ENCODE measurements at regions not wholly inside any gene's neighbourhood (a gene's known extent, or its start where the extent isn't known, plus 50 kb on each side); places are given as distances from the start of the nearest gene placed in this dataset.

DNA sequence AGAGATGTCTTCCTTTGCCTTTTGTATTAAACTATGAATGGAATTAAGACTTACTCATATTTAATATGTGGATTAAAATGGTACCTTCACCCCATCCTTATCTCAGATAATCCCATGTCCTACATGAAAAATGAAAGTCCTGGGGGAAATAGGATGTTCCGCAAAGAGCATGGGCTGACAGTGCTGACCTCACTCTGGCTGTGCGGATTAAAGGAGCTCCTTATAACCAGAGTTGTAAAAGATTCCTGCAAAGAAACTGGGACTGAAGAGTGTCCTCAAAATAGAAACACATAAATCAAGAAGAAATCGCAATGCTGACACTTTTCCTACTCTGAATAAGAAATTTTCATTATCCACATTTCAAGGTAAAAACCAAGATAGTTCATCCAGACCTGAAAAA lies 384.5 kb downstream of the LIG4 start:
- H3K4me3 Mint-ChIP-seq (ENCODE audit: unreplicated experiment) = no peak overlapping the region
- intact Hi-C loops (cut with micrococcal nuclease; ENCODE audit: unreplicated experiment) = loop anchor here (10.0 kb wide), 1 partner anchor 324 kb away; no protein-coding TSS in a partner anchor
- Histone ChIP-seq H3K36me3 (ENCODE audit: control insufficient read depth, insufficient read depth, low read length) (no peaks in the 10 kb centered on the region), H3K4me1 (no peaks in the 10 kb centered on the region), H3K27me3 (replicated peaks; ENCODE audit: control insufficient read depth, insufficient read depth, low read length) (no peaks in the 10 kb centered on the region), H3K4me3 (ENCODE audit: low read depth, low read length) (no peak overlapping the region), H3K9me3 (no peaks in the 10 kb centered on the region)
- no peak for DNase-seq
- H3K36me3 Mint-ChIP-seq (ENCODE audit: insufficient read depth, unreplicated experiment) = no peaks in the 10 kb centered on the region
- no peak for TF ChIP-seq CTCF (IDR thresholded peaks at IDR 0.05; ENCODE audit: insufficient read depth in 1 of 2, low read depth in 1 of 2, low read length in 1 of 2, severe bottlenecking in 1 of 2, unreplicated experiment in 1 of 2)
- POLR2A ChIA-PET = no interaction called here
- no peaks in the 10 kb centered on the region for H3K4me1 Mint-ChIP-seq (ENCODE audit: low read depth, unreplicated experiment)
- peaks cover 4% of the 10 kb centered on the region for H3K27me3 Mint-ChIP-seq (ENCODE audit: insufficient read depth, unreplicated experiment)
- no TSS peak for BruUV-seq (replicated peaks)
- H3K27ac Mint-ChIP-seq (ENCODE audit: unreplicated experiment) = no peak overlapping the region
- CTCF ChIA-PET = no interaction called here
- no peaks in the 10 kb centered on the region for H3K9me3 Mint-ChIP-seq (ENCODE audit: unreplicated experiment)

DNA sequence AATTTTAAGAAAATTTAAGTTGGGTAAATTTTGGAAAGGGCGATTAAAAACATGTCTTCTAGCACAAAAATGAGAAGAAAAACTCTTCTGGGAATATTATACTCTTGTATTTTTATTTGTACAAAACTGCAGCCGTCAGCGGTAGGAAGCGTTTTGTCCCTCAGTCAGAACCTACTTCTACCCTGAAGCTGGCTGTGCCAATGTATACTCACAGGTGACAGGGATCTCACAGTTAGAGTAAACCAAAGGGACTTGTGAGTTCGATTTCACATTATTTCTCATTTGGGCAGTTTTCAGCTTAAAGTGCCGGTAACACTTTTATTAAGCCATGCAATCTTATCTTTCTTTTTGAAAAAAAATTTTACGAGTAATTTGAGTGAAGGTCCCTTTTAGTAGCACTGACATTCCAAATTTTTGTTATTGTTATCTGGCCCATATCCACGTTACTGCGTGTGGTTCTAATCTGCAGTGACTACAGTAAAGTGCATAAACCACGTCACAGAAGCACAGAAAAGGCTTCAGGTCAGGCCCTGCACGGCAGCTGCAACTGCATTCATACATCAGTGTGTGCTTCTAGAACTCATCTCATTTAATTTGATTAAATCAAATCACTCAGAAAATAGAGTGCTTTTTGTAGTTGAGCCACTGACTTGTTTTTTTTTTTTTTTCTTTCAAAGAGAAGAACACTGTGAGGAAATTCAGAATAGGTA lies 387.3 kb downstream of the LIG4 start:
- H3K9me3 ChIP-seq = no peaks in the 10 kb centered on the region
- Mint-ChIP-seq H3K4me1 (ENCODE audit: low read depth, unreplicated experiment) (no peaks in the 10 kb centered on the region), H3K9me3 (ENCODE audit: unreplicated experiment) (no peaks in the 10 kb centered on the region), H3K27me3 (ENCODE audit: insufficient read depth, unreplicated experiment) (peaks cover 2% of the 10 kb centered on the region), H3K36me3 (ENCODE audit: insufficient read depth, unreplicated experiment) (no peaks in the 10 kb centered on the region), H3K27ac (ENCODE audit: unreplicated experiment) (no peak overlapping the region), H3K4me3 (ENCODE audit: unreplicated experiment) (no peak overlapping the region)
- TF ChIP-seq CTCF (IDR thresholded peaks at IDR 0.05; ENCODE audit: insufficient read depth in 1 of 2, low read depth in 1 of 2, low read length in 1 of 2, severe bottlenecking in 1 of 2, unreplicated experiment in 1 of 2) = no peak
- no peak for DNase-seq
- POLR2A ChIA-PET = no interaction called here
- intact Hi-C loops (cut with micrococcal nuclease; ENCODE audit: unreplicated experiment) = no loop called here
- BruUV-seq (replicated peaks) = no TSS peak
- CTCF ChIA-PET = no interaction called here
- H3K4me3 ChIP-seq (ENCODE audit: low read depth, low read length) = no peak overlapping the region
- no peaks in the 10 kb centered on the region for H3K4me1 ChIP-seq
- no peaks in the 10 kb centered on the region for H3K27me3 ChIP-seq (replicated peaks; ENCODE audit: control insufficient read depth, insufficient read depth, low read length)
- no peaks in the 10 kb centered on the region for H3K36me3 ChIP-seq (ENCODE audit: control insufficient read depth, insufficient read depth, low read length)

DNA sequence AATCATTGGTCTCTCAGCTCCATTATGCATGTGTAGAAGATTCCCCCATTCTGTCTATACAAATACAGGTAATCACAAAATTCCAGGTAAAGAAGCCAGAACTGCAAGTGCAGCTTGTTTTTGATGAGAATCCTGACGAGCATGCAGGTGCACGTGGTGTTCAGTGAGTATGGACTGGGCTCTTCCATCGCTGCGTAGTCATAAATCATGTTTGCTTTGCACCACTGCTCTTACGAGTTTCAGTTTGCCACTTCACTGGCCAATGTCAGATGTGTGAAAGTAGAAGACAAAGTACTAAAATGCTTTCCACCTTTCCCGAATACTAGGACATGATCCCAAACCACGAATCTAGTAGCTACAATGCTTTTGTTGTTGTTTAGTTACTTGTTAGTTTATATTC lies 390.7 kb downstream of the LIG4 start:
- H3K9me3 ChIP-seq = no peaks in the 10 kb centered on the region
- POLR2A ChIA-PET = no interaction called here
- intact Hi-C loops (cut with micrococcal nuclease; ENCODE audit: unreplicated experiment) = no loop called here
- H3K27ac Mint-ChIP-seq (ENCODE audit: unreplicated experiment) = no peak overlapping the region
- no peaks in the 10 kb centered on the region for H3K4me1 ChIP-seq
- H3K4me3 Mint-ChIP-seq (ENCODE audit: unreplicated experiment) = no peak overlapping the region
- H3K27me3 Mint-ChIP-seq (ENCODE audit: insufficient read depth, unreplicated experiment) = peaks cover 4% of the 10 kb centered on the region
- no peaks in the 10 kb centered on the region for H3K27me3 ChIP-seq (replicated peaks; ENCODE audit: control insufficient read depth, insufficient read depth, low read length)
- no peaks in the 10 kb centered on the region for H3K4me1 Mint-ChIP-seq (ENCODE audit: low read depth, unreplicated experiment)
- no peak for TF ChIP-seq CTCF (IDR thresholded peaks at IDR 0.05; ENCODE audit: insufficient read depth in 1 of 2, low read depth in 1 of 2, low read length in 1 of 2, severe bottlenecking in 1 of 2, unreplicated experiment in 1 of 2)
- no peak overlapping the region for H3K4me3 ChIP-seq (ENCODE audit: low read depth, low read length)
- H3K36me3 Mint-ChIP-seq (ENCODE audit: insufficient read depth, unreplicated experiment) = no peaks in the 10 kb centered on the region
- H3K9me3 Mint-ChIP-seq (ENCODE audit: unreplicated experiment) = no peaks in the 10 kb centered on the region
- BruUV-seq (replicated peaks) = no TSS peak
- no peak for DNase-seq
- CTCF ChIA-PET = no interaction called here
- H3K36me3 ChIP-seq (ENCODE audit: control insufficient read depth, insufficient read depth, low read length) = no peaks in the 10 kb centered on the region
